ENCODE measurements at regions not wholly inside any gene's neighbourhood (a gene's known extent, or its start where the extent isn't known, plus 50 kb on each side); places are given as distances from the start of the nearest gene placed in this dataset.

DNA sequence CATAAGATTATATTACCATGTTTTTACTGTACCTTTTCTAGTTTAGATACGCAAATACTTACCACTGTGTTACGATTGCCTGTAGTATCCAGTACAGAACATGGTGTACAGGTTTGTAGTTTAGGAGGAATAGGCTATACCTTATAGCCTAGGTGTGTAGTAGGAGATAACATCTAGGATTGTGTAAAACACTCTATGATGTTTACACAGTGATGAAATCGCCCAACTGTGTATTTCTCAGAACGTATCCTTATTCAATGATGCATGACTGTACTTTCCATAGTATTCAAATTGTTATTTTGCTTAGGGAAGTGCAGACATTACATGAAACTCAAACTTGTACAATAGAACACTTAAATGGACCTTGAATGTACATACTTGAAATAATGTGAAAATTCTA is 188.1 kb upstream of the PDGFD start:
- TF ChIP-seq, protein P1, sequence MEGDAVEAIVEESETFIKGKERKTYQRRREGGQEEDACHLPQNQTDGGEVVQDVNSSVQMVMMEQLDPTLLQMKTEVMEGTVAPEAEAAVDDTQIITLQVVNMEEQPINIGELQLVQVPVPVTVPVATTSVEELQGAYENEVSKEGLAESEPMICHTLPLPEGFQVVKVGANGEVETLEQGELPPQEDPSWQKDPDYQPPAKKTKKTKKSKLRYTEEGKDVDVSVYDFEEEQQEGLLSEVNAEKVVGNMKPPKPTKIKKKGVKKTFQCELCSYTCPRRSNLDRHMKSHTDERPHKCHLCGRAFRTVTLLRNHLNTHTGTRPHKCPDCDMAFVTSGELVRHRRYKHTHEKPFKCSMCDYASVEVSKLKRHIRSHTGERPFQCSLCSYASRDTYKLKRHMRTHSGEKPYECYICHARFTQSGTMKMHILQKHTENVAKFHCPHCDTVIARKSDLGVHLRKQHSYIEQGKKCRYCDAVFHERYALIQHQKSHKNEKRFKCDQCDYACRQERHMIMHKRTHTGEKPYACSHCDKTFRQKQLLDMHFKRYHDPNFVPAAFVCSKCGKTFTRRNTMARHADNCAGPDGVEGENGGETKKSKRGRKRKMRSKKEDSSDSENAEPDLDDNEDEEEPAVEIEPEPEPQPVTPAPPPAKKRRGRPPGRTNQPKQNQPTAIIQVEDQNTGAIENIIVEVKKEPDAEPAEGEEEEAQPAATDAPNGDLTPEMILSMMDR (IDR thresholded peaks at IDR 0.05; ENCODE audit: insufficient read depth, low read depth, low read length): no peak
- H3K4me3 ChIP-seq (ENCODE audit: low read depth, low read length): no peak overlapping the region
- DNase-seq (ENCODE audit: low read depth): no peak

DNA sequence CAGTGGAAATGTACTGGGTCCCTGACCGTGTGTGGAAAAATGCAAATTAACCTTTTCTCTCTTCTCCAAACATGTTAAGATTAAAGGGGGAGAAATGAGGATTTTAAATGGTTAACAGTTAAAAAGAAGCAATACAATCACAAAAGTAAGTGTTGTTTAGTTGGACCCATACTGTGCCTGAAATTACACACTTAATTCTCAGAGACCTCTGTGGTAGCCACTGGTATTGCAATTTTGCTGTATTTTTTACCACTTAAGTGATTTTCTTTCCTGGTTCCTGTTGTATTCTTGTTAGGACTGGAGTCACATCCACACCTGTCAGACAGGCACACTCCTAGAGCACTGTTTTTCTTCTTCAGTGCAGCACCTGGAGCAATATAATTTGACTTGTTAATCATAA is 179.6 kb upstream of the PDGFD start:
- no peak for DNase-seq (ENCODE audit: low read depth)
- no peak overlapping the region for H3K4me3 ChIP-seq (ENCODE audit: low read depth, low read length)
- TF ChIP-seq, protein P1 (IDR thresholded peaks at IDR 0.05; ENCODE audit: insufficient read depth, low read depth, low read length): peak; percentile 23

DNA sequence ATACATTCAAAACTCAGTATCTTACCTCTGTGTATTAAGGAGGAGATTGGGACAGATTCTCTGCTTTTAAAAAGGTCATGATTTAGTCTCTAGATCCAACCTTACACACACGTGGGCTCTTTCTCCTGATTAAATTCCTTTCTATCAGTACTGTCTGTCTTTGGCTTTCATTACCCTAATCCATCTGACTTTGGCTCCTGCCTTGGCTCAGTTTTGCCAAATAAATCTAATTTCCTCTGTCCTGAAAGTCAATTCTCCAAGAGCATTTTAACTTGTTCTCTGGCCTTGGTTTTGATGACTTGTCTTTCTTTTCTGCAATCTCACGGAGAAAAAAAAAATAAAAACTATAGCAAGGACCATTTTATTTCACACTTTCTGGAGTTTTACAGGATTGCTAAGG is 176.6 kb upstream of the PDGFD start:
- H3K4me3 ChIP-seq (ENCODE audit: low read depth, low read length): no peak overlapping the region
- no peak for DNase-seq (ENCODE audit: low read depth)
- TF ChIP-seq, protein P1 (IDR thresholded peaks at IDR 0.05; ENCODE audit: insufficient read depth, low read depth, low read length): no peak

DNA sequence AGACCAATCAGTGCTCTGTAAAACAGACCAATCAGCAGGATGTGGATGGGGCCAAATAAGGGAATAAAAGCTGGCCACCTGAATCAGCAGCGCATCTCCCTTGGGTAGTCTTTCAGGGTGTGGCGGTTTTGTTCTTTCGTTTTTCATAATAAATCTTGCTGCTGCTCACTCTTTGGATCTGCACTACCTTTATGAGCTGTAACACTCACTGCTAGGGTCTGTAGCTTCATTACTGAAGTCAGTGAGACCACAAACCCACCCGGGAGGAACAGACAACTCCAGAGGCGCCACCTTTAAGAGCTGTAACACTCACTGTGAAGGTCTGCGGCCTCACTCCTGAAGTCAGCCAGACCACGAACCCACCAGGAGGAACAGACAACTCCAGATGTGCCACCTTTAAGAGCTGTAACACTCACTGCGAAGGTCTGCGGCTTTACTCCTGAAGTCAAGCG is 175.5 kb upstream of the PDGFD start:
- TF ChIP-seq, protein P1 (IDR thresholded peaks at IDR 0.05; ENCODE audit: insufficient read depth, low read depth, low read length): no peak
- no peak overlapping the region for H3K4me3 ChIP-seq (ENCODE audit: low read depth, low read length)
- no peak for DNase-seq (ENCODE audit: low read depth)

DNA sequence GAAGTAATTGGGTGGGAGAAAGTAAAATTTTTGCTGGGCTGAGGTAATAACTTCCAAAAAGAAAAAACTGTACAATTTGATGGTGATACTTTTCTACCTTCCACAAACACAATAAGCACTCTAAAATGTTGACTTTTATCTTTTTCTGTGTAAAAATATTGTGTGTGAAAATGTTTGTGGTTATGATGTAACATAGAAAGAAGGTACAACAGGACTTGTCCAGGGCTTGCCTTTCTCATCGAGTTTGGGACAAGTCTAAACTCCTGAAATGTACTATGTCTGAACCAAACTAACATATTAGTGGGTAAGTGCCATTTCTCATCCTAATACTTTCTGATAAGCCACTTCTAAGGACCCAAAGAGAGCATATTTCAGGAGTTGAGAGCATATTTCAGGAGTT is 174.2 kb upstream of the PDGFD start:
- no peak for DNase-seq (ENCODE audit: low read depth)
- TF ChIP-seq, protein P1 (IDR thresholded peaks at IDR 0.05; ENCODE audit: insufficient read depth, low read depth, low read length): no peak
- H3K4me3 ChIP-seq (ENCODE audit: low read depth, low read length): no peak overlapping the region

DNA sequence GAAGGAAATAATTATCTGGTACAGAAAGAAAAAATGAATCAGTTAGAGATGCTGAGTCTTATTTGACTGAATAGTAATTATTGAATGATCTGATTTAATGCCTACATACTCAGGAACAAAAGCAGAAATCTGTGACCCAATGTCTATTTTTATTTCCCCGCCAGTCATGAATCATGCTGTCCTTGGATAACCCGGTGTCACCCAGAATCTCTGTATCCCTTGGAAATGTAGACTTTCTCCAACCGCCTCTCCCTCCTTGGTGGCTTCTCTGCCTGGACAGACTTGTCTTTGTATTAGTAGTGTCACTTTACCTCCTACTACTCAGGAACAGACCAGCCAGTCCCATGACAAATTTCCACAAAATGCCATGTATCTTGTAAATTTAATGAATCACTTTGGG is 173.3 kb upstream of the PDGFD start:
- TF ChIP-seq, protein P1 (IDR thresholded peaks at IDR 0.05; ENCODE audit: insufficient read depth, low read depth, low read length): no peak
- DNase-seq (ENCODE audit: low read depth): no peak
- no peak overlapping the region for H3K4me3 ChIP-seq (ENCODE audit: low read depth, low read length)

DNA sequence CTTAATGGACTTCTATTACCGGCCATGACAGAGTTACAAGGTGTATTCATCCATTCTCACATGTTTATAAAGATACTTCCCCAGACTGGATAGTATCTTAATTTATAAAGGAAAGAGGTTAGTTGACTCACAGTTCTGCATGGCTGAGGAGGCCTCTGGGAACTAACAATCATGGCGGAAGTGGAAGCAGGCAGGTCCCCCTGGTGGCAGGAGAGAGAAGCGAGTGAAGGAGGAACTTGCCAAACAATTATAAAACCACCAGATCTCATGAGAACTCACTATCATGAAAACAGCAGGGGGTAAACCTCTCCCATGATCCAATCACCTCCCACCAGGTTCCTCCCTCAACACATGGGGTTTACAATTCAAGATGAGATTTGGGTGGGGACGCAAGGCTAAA is 170.0 kb upstream of the PDGFD start:
- no peak overlapping the region for H3K4me3 ChIP-seq (ENCODE audit: low read depth, low read length)
- DNase-seq (ENCODE audit: low read depth): no peak

More for the DNA sequence above, 170.0 kb upstream of the PDGFD start:
- TF ChIP-seq, protein P1 (IDR thresholded peaks at IDR 0.05; ENCODE audit: insufficient read depth, low read depth, low read length): peak; percentile 32

Measured in fibroblast of villous mesenchyme (primary cell).